Ishikawa (cell line): ENCODE measurements at regions not wholly inside any gene's neighbourhood (a gene's known extent, or its start where the extent isn't known, plus 50 kb on each side); places are given as distances from the start of the nearest gene placed in this dataset.

Source experiments
- CEBPB ChIP-seq: IDR thresholded peaks from 2 replicates; pipeline ENCODE4 v1.6.1; 2012
- CREB1 ChIP-seq: IDR thresholded peaks from 2 replicates; pipeline ENCODE4 v1.6.1; 2012; ENCODE audit warnings: low read depth
- EGR1 ChIP-seq: IDR thresholded peaks from 2 replicates; pipeline ENCODE4 v1.6.1; 2012
- EP300 ChIP-seq: IDR thresholded peaks from 2 replicates; pipeline ENCODE4 v1.6.1; 2012; ENCODE audit warnings: borderline replicate concordance
- FOXM1 ChIP-seq: IDR thresholded peaks from 2 replicates; pipeline ENCODE4 v1.6.1; 2012; ENCODE audit warnings: low read depth, borderline replicate concordance
- NFIC ChIP-seq: IDR thresholded peaks from 2 replicates; pipeline ENCODE4 v1.6.1; 2012
- RAD21 ChIP-seq: IDR thresholded peaks from 2 replicates; pipeline ENCODE4 v1.6.1; 2012; ENCODE audit warnings: low read depth
- TAF1 ChIP-seq: IDR thresholded peaks from 2 replicates; pipeline ENCODE4 v1.6.1; 2012; ENCODE audit warnings: low read depth, mild to moderate bottlenecking
- TCF12 ChIP-seq: IDR thresholded peaks from 2 replicates; pipeline ENCODE4 v1.6.1; 2012; ENCODE audit warnings: low read depth
- TEAD4 ChIP-seq: IDR thresholded peaks from 2 replicates; pipeline ENCODE4 v1.6.1; 2012
- USF1 ChIP-seq: IDR thresholded peaks from 2 replicates; pipeline ENCODE4 v1.6.1; 2012
- YY1 ChIP-seq: IDR thresholded peaks from 2 replicates; pipeline ENCODE4 v1.6.1; 2012; ENCODE audit warnings: low read depth
- ZBTB7A ChIP-seq: IDR thresholded peaks from 2 replicates; pipeline ENCODE4 v1.6.1; 2012; ENCODE audit warnings: low read depth
- TF ChIP-seq, protein P1 (sequence below): IDR thresholded peaks from 2 replicates; pipeline ENCODE4 v1.6.1; 2012; ENCODE audit warnings: low read depth, mild to moderate bottlenecking
- TF ChIP-seq, protein P2 (sequence below): IDR thresholded peaks from 2 replicates; pipeline ENCODE4 v1.6.1; 2012

GRCh38 chr10:2837674-2838073 lies 229.7 kb upstream of the PFKP start:
- TF ChIP-seq, protein P1, sequence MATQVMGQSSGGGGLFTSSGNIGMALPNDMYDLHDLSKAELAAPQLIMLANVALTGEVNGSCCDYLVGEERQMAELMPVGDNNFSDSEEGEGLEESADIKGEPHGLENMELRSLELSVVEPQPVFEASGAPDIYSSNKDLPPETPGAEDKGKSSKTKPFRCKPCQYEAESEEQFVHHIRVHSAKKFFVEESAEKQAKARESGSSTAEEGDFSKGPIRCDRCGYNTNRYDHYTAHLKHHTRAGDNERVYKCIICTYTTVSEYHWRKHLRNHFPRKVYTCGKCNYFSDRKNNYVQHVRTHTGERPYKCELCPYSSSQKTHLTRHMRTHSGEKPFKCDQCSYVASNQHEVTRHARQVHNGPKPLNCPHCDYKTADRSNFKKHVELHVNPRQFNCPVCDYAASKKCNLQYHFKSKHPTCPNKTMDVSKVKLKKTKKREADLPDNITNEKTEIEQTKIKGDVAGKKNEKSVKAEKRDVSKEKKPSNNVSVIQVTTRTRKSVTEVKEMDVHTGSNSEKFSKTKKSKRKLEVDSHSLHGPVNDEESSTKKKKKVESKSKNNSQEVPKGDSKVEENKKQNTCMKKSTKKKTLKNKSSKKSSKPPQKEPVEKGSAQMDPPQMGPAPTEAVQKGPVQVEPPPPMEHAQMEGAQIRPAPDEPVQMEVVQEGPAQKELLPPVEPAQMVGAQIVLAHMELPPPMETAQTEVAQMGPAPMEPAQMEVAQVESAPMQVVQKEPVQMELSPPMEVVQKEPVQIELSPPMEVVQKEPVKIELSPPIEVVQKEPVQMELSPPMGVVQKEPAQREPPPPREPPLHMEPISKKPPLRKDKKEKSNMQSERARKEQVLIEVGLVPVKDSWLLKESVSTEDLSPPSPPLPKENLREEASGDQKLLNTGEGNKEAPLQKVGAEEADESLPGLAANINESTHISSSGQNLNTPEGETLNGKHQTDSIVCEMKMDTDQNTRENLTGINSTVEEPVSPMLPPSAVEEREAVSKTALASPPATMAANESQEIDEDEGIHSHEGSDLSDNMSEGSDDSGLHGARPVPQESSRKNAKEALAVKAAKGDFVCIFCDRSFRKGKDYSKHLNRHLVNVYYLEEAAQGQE: no peak
- no peak for TF ChIP-seq ZBTB7A
- TF ChIP-seq, protein P2, sequence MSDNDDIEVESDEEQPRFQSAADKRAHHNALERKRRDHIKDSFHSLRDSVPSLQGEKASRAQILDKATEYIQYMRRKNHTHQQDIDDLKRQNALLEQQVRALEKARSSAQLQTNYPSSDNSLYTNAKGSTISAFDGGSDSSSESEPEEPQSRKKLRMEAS: no peak
- TF ChIP-seq TEAD4: no peak

GRCh38 chr10:2836921-2837662 lies 230.3 kb upstream of the PFKP start:
- TF ChIP-seq NFIC: no peak
- no peak for TF ChIP-seq TAF1
- no peak for TF ChIP-seq FOXM1
- no peak for TF ChIP-seq EGR1
- TF ChIP-seq ZBTB7A: no peak
- no peak for TF ChIP-seq RAD21
- TF ChIP-seq TCF12: no peak
- TF ChIP-seq, protein P1: no peak

DNA sequence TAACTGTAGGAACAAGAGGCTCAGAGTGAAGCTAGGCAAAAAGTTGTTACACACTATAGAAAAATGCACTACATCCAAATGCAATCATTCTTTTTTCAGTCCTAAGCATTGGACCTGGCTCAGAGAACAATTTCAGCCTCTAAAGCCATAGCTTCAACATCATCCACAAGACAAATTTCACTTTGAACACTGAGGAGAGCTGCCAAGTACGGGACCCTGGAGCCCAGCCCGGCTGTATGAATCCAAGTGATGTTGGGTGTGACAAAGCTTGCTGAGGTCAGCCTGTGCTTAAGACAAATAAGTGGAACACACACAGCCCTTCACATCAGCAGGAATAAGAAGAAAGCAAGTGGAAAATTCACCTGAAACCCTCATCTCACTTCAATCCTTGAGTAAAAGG lies 233.1 kb upstream of the PFKP start:
- TF ChIP-seq TEAD4 (no peak), RAD21 (no peak), FOXM1 (no peak), EGR1 (no peak), CREB1 (no peak), YY1 (no peak), EP300 (no peak), USF1 (no peak), CEBPB (no peak), TAF1 (no peak), NFIC (no peak), TCF12 (no peak), ZBTB7A (no peak)
- TF ChIP-seq, protein P2: no peak
- TF ChIP-seq, protein P1: no peak

- TF ChIP-seq CREB1: no peak
- TF ChIP-seq USF1: no peak
- TF ChIP-seq CEBPB: no peak
- no peak for TF ChIP-seq TAF1
- no peak for TF ChIP-seq EP300
- no peak for TF ChIP-seq YY1
- no peak for TF ChIP-seq RAD21
- TF ChIP-seq FOXM1: no peak
- no peak for TF ChIP-seq EGR1
- TF ChIP-seq ZBTB7A: no peak
- no peak for TF ChIP-seq NFIC
- TF ChIP-seq TCF12: no peak
- TF ChIP-seq TEAD4: no peak
- TF ChIP-seq, protein P1: no peak
- TF ChIP-seq, protein P2: no peak
These were observed 235.8 kb upstream of the PFKP start for GRCh38 chr10:2831509-2831908.
